GM12878 (cell line): ENCODE measurements at regions not wholly inside any gene's neighbourhood (a gene's known extent, or its start where the extent isn't known, plus 50 kb on each side); places are given as distances from the start of the nearest gene placed in this dataset.

ENCODE experiments used
- CBX5 ChIP-seq: sonication (generic); IDR thresholded peaks from 2 replicates; pipeline ENCODE4 v1.6.1; 2016; ENCODE audit warnings: low read depth, moderate library complexity, mild to moderate bottlenecking, inconsistent platforms
- CEBPZ ChIP-seq: fragments of 150-350 bp; IDR thresholded peaks from 2 replicates; pipeline ENCODE4 v1.6.1; 2016; ENCODE audit warnings: low read depth, low read length
- MAX ChIP-seq: IDR thresholded peaks from 2 replicates; pipeline ENCODE4 v1.6.1; 2012; ENCODE audit warnings: low read depth, low read length, improper control_type of control experiment
- ZBED1 ChIP-seq: IDR thresholded peaks from 2 replicates; pipeline ENCODE4 v1.6.1; 2016; ENCODE audit warnings: borderline replicate concordance
- TF ChIP-seq, protein P1 (sequence below), 3 experiments: IDR thresholded peaks in 2 of 3; conservative IDR thresholded peaks in 1 of 3; 2 replicates each; pipeline ENCODE4 v1.5.1; 2011; ENCODE audit warnings: low read depth in 3 of 3, low read length in 3 of 3, mild to moderate bottlenecking in 3 of 3, control low read depth in 2 of 3, moderate library complexity in 2 of 3, inconsistent platforms in 1 of 3, mixed read lengths in 1 of 3; ENCODE audit not compliant: control insufficient read depth in 2 of 3, insufficient read depth in 1 of 3; ENCODE audit errors: extremely low read depth in 1 of 3

GRCh38 chr13:90869580-90869979, 477.9 kb upstream of the MIR17HG start:
- TF ChIP-seq CEBPZ (no peak), CBX5 (no peak), MAX (no peak), ZBED1 (no peak)
- TF ChIP-seq, protein P1, sequence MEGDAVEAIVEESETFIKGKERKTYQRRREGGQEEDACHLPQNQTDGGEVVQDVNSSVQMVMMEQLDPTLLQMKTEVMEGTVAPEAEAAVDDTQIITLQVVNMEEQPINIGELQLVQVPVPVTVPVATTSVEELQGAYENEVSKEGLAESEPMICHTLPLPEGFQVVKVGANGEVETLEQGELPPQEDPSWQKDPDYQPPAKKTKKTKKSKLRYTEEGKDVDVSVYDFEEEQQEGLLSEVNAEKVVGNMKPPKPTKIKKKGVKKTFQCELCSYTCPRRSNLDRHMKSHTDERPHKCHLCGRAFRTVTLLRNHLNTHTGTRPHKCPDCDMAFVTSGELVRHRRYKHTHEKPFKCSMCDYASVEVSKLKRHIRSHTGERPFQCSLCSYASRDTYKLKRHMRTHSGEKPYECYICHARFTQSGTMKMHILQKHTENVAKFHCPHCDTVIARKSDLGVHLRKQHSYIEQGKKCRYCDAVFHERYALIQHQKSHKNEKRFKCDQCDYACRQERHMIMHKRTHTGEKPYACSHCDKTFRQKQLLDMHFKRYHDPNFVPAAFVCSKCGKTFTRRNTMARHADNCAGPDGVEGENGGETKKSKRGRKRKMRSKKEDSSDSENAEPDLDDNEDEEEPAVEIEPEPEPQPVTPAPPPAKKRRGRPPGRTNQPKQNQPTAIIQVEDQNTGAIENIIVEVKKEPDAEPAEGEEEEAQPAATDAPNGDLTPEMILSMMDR (IDR thresholded peaks at IDR 0.05 in 2 of 3, conservative IDR thresholded peaks at IDR 0.05 in 1 of 3; ENCODE audit: control insufficient read depth in 2 of 3, extremely low read depth in 1 of 3, insufficient read depth in 1 of 3, low read depth in 3 of 3, low read length in 3 of 3): no peak
